IMR-90 (cell line): ENCODE measurements at regions not wholly inside any gene's neighbourhood (a gene's known extent, or its start where the extent isn't known, plus 50 kb on each side); places are given as distances from the start of the nearest gene placed in this dataset.

Source experiments
- CEBPB ChIP-seq: IDR thresholded peaks from 2 replicates; pipeline ENCODE4 v1.6.1; 2012; ENCODE audit warnings: low read depth, low read length, improper control_type of control experiment
- CTCF ChIP-seq: conservative IDR thresholded peaks from 2 replicates; pipeline ENCODE4 v1.5.1; 2012; ENCODE audit warnings: mild to moderate bottlenecking, low read depth, low read length, improper control_type of control experiment
- ELK1 ChIP-seq: fragments of 150-350 bp; IDR thresholded peaks from 2 replicates; pipeline ENCODE4 v1.6.1; 2016; ENCODE audit warnings: low read depth, mild to moderate bottlenecking, low read length, moderate library complexity, borderline replicate concordance
- FOS ChIP-seq: fragments of 150-350 bp; IDR thresholded peaks from 2 replicates; pipeline ENCODE4 v1.6.1; 2016; ENCODE audit warnings: low read depth, low read length
- MAZ ChIP-seq: IDR thresholded peaks from 2 replicates; pipeline ENCODE4 v1.6.1; 2012; ENCODE audit warnings: low read depth, mild to moderate bottlenecking, low read length, improper control_type of control experiment, moderate library complexity, borderline replicate concordance
- MXI1 ChIP-seq: IDR thresholded peaks from 2 replicates; pipeline ENCODE4 v1.6.1; 2012; ENCODE audit warnings: low read depth, mild to moderate bottlenecking, low read length, moderate library complexity, borderline replicate concordance
- POLR2A ChIP-seq: IDR thresholded peaks from 2 replicates; pipeline ENCODE4 v1.6.1; 2012; ENCODE audit warnings: mild to moderate bottlenecking, low read depth, low read length
- RAD21 ChIP-seq: IDR thresholded peaks from 2 replicates; pipeline ENCODE4 v1.6.1; 2012; ENCODE audit warnings: low read length, improper control_type of control experiment
- RFX5 ChIP-seq: IDR thresholded peaks from 2 replicates; pipeline ENCODE4 v1.8.0; 2012; ENCODE audit warnings: low read depth, mild to moderate bottlenecking, low read length, moderate library complexity
- SMC3 ChIP-seq: fragments of 150-350 bp; IDR thresholded peaks from 2 replicates; pipeline ENCODE4 v1.6.1; 2016; ENCODE audit warnings: low read depth, mild to moderate bottlenecking, antibody characterized with exemption, low read length, moderate library complexity

DNA sequence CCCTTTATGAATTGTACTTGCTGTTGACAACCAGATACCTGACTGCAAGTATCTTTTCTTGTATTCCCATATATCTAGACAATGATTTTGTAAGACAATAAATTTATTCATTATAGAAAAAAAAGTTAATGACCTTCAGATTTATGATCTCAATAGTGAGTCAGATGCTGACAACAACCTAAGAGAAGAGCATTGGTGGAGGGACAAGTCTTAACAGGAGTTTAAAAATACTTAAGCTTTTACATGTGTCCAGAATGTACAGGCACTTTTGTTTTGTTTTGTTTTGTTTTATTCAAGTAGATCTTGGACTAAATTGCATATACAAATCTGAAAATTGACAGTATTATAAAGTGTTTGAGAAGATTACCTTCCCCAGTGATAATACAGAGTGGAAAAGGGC lies 1544.6 kb upstream of the B3GALT2 start:
- TF ChIP-seq ELK1, result no peak
- TF ChIP-seq CTCF, result no peak
- TF ChIP-seq CEBPB, result no peak
- no peak for TF ChIP-seq RAD21
- TF ChIP-seq SMC3, result no peak
- no peak for TF ChIP-seq POLR2A
- no peak for TF ChIP-seq MAZ
- TF ChIP-seq RFX5, result no peak
- no peak for TF ChIP-seq MXI1
- no peak for TF ChIP-seq FOS
